HEK293 (cell line): ENCODE measurements at regions not wholly inside any gene's neighbourhood (a gene's known extent, or its start where the extent isn't known, plus 50 kb on each side); places are given as distances from the start of the nearest gene placed in this dataset.

Experiments
- CTCF ChIA-PET: fragments of 350-600 bp; formaldehyde crosslinking; extraction: SDS; loops from one replicate; lab custom pipeline; 2021; ENCODE audit warnings: antibody characterized with exemption; lab: Yijun Ruan, JAX
- POLR2A ChIA-PET: fragments of 300-600 bp; formaldehyde crosslinking; extraction: SDS; loops from one replicate; lab custom pipeline; 2020; ENCODE audit warnings: antibody characterized with exemption, inconsistent platforms; lab: Yijun Ruan, JAX
- H3K27ac ChIP-seq: fragments of 200-500 bp; sonication (Bioruptor generic); 2 replicates; pipeline ENCODE4 v1.5.1; 2014; ENCODE audit warnings: low read depth, low read length, control low read depth, inconsistent platforms; ENCODE audit errors: extremely low read depth
- H3K36me3 ChIP-seq, 2 experiments: fragments of 200-500 bp in 1 of 2; sonication (Bioruptor generic) in 1 of 2; 1 replicate in 1 of 2; 2 replicates in 1 of 2; pipeline ENCODE4 v1.5.1; 2014 to 2017; ENCODE audit warnings: inconsistent platforms in 2 of 2, low read length in 2 of 2; ENCODE audit not compliant: control insufficient read depth in 2 of 2, insufficient read depth in 1 of 2
- H3K4me1 ChIP-seq: fragments of 200-500 bp; sonication (Bioruptor generic); 2 replicates; pipeline ENCODE4 v1.5.1; 2014; ENCODE audit warnings: mild to moderate bottlenecking, low read length, inconsistent platforms; ENCODE audit not compliant: control insufficient read depth, insufficient read depth
- H3K4me3 ChIP-seq: 2 replicates; pipeline ENCODE4 v1.5.1; 2011; ENCODE audit warnings: low read depth, mild to moderate bottlenecking, control low read depth, low read length, moderate library complexity
- H3K9me3 ChIP-seq: fragments of 200-500 bp; sonication (Bioruptor generic); 2 replicates; pipeline ENCODE4 v1.5.1; 2014; ENCODE audit warnings: low read depth, low read length, inconsistent platforms; ENCODE audit not compliant: control insufficient read depth, insufficient read depth
- CTCF ChIP-seq: fragments of 450-650 bp; formaldehyde crosslinking; IDR thresholded peaks from 2 replicates; pipeline ENCODE4 v1.5.1; 2016; ENCODE audit warnings: missing biosample characterization, missing genetic modification characterization
- GLIS1 ChIP-seq: fragments of 450-650 bp; formaldehyde crosslinking; IDR thresholded peaks from 2 replicates; pipeline ENCODE4 v1.5.1; 2016; ENCODE audit warnings: missing biosample characterization, missing genetic modification characterization
- GLIS2 ChIP-seq: fragments of 450-650 bp; formaldehyde crosslinking; IDR thresholded peaks from 2 replicates; pipeline ENCODE4 v1.5.1; 2016; ENCODE audit warnings: missing biosample characterization, missing genetic modification characterization
- PATZ1 ChIP-seq: fragments of 450-650 bp; formaldehyde crosslinking; IDR thresholded peaks from 2 replicates; pipeline ENCODE4 v1.5.1; 2016; ENCODE audit warnings: missing biosample characterization, missing genetic modification characterization
- PRDM10 ChIP-seq: fragments of 450-650 bp; formaldehyde crosslinking; IDR thresholded peaks from 2 replicates; pipeline ENCODE4 v1.5.1; 2016; ENCODE audit warnings: missing biosample characterization, missing genetic modification characterization
- SCRT1 ChIP-seq: fragments of 450-650 bp; formaldehyde crosslinking; IDR thresholded peaks from 2 replicates; pipeline ENCODE4 v1.5.1; 2016; ENCODE audit warnings: missing biosample characterization, missing genetic modification characterization, borderline replicate concordance
- SCRT2 ChIP-seq: fragments of 450-650 bp; formaldehyde crosslinking; IDR thresholded peaks from 2 replicates; pipeline ENCODE4 v1.5.1; 2016; ENCODE audit warnings: missing biosample characterization, missing genetic modification characterization
- SP2 ChIP-seq: fragments of 450-650 bp; formaldehyde crosslinking; IDR thresholded peaks from 2 replicates; pipeline ENCODE4 v1.5.1; 2016; ENCODE audit warnings: missing biosample characterization, missing genetic modification characterization
- ZBTB17 ChIP-seq: fragments of 450-650 bp; formaldehyde crosslinking; IDR thresholded peaks from 2 replicates; pipeline ENCODE4 v1.5.1; 2016; ENCODE audit warnings: missing biosample characterization, missing genetic modification characterization
- ZBTB21 ChIP-seq: fragments of 450-650 bp; formaldehyde crosslinking; IDR thresholded peaks from 2 replicates; pipeline ENCODE4 v1.5.1; 2017; ENCODE audit warnings: missing biosample characterization, missing genetic modification characterization
- ZBTB8A ChIP-seq: fragments of 450-650 bp; formaldehyde crosslinking; IDR thresholded peaks from 2 replicates; pipeline ENCODE4 v1.5.1; 2016; ENCODE audit warnings: missing biosample characterization, missing genetic modification characterization
- ZFP37 ChIP-seq: fragments of 450-650 bp; formaldehyde crosslinking; IDR thresholded peaks from 2 replicates; pipeline ENCODE4 v1.5.1; 2016; ENCODE audit warnings: missing biosample characterization, missing genetic modification characterization
- ZIC2 ChIP-seq: fragments of 450-650 bp; formaldehyde crosslinking; IDR thresholded peaks from 2 replicates; pipeline ENCODE4 v1.5.1; 2016; ENCODE audit warnings: missing biosample characterization, missing genetic modification characterization
- ZNF19 ChIP-seq: fragments of 450-650 bp; formaldehyde crosslinking; IDR thresholded peaks from 2 replicates; pipeline ENCODE4; 2016; ENCODE audit warnings: missing biosample characterization, missing genetic modification characterization, low read depth
- ZNF2 ChIP-seq: fragments of 450-650 bp; formaldehyde crosslinking; IDR thresholded peaks from 2 replicates; pipeline ENCODE4 v1.5.1; 2016; ENCODE audit warnings: missing biosample characterization, missing genetic modification characterization
- ZNF223 ChIP-seq: fragments of 450-650 bp; formaldehyde crosslinking; IDR thresholded peaks from 2 replicates; pipeline ENCODE4 v1.5.1; 2016; ENCODE audit warnings: missing biosample characterization, missing genetic modification characterization
- ZNF239 ChIP-seq: fragments of 450-650 bp; formaldehyde crosslinking; IDR thresholded peaks from 2 replicates; pipeline ENCODE4 v1.5.1; 2016; ENCODE audit warnings: missing biosample characterization, missing genetic modification characterization
- ZNF423 ChIP-seq: fragments of 450-650 bp; formaldehyde crosslinking; IDR thresholded peaks from 2 replicates; pipeline ENCODE4 v1.5.1; 2016; ENCODE audit warnings: missing biosample characterization, missing genetic modification characterization
- ZNF514 ChIP-seq: fragments of 450-650 bp; formaldehyde crosslinking; IDR thresholded peaks from 2 replicates; pipeline ENCODE4 v1.5.1; 2016; ENCODE audit warnings: missing biosample characterization, missing genetic modification characterization
- ZNF549 ChIP-seq: fragments of 450-650 bp; IDR thresholded peaks from 2 replicates; pipeline ENCODE4 v1.5.1; 2018; ENCODE audit warnings: missing biosample characterization, missing genetic modification characterization, mild to moderate bottlenecking, inconsistent platforms, moderate library complexity
- ZNF555 ChIP-seq: fragments of 450-650 bp; formaldehyde crosslinking; conservative IDR thresholded peaks from 2 replicates; pipeline ENCODE4 v1.5.1; 2017; ENCODE audit warnings: missing biosample characterization, mild to moderate bottlenecking, missing genetic modification characterization, inconsistent platforms
- ZNF558 ChIP-seq: fragments of 450-650 bp; formaldehyde crosslinking; IDR thresholded peaks from 2 replicates; pipeline ENCODE4 v1.5.1; 2016; ENCODE audit warnings: missing biosample characterization, missing genetic modification characterization
- ZNF600 ChIP-seq: fragments of 450-650 bp; formaldehyde crosslinking; IDR thresholded peaks from 2 replicates; pipeline ENCODE4 v1.5.1; 2016; ENCODE audit warnings: missing biosample characterization, missing genetic modification characterization
- ZNF654 ChIP-seq: fragments of 450-650 bp; formaldehyde crosslinking; IDR thresholded peaks from 2 replicates; pipeline ENCODE4 v1.5.1; 2016; ENCODE audit warnings: low read depth, missing biosample characterization, missing genetic modification characterization
- ZNF704 ChIP-seq: fragments of 450-650 bp; formaldehyde crosslinking; IDR thresholded peaks from 2 replicates; pipeline ENCODE4 v1.5.1; 2016; ENCODE audit warnings: missing biosample characterization, missing genetic modification characterization
- ZNF707 ChIP-seq: fragments of 450-650 bp; formaldehyde crosslinking; IDR thresholded peaks from 2 replicates; pipeline ENCODE4 v1.5.1; 2016; ENCODE audit warnings: missing biosample characterization, missing genetic modification characterization

GRCh38 chr12:123044351-123044750, 63.9 kb downstream of the ARL6IP4 start:
- Histone ChIP-seq H3K36me3 (no peaks in the 10 kb centered on the region), H3K4me1 (no peaks in the 10 kb centered on the region), H3K4me3 (no peak overlapping the region), H3K27ac (no peak overlapping the region), H3K9me3 (no peaks in the 10 kb centered on the region)
- no peak for TF ChIP-seq ZNF239 (tag by site-specific recombination)
- TF ChIP-seq ZNF558 (tag by site-specific recombination): no peak
- TF ChIP-seq ZIC2 (tag by site-specific recombination): peak; percentile 14; the same call in 1 of the 2 replicates
- POLR2A ChIA-PET: interaction anchor here (0.7 to 3.6 kb wide), 2 partner anchors 107 to 188 kb away, joined by 3 to 14 read pairs; partner anchors contain the start of genes MPHOSPH9 and MTRFR
- CTCF ChIA-PET: interaction anchor here (0.6 to 3.1 kb wide), 13 partner anchors 9 to 193 kb away, joined by 3 to 16 read pairs (median 4); partner anchors contain the start of genes MPHOSPH9 and MTRFR

- H3K4me3 ChIP-seq: no peak overlapping the region
- TF ChIP-seq ZNF549 (tag by site-specific recombination) (no peak), ZNF423 (tag by site-specific recombination) (no peak), ZNF2 (tag by site-specific recombination) (0 out of 2 replicates have a peak, but pooled peaks have one; percentile 42), ZNF704 (tag by site-specific recombination) (no peak), ZNF19 (tag by site-specific recombination) (no peak), ZFP37 (tag by site-specific recombination) (no peak), SCRT1 (tag by site-specific recombination) (no peak), ZNF654 (tag by site-specific recombination) (peak; percentile 62), ZNF555 (tag by site-specific recombination) (no peak), ZIC2 (tag by site-specific recombination) (peak; percentile 95), ZBTB8A (tag by site-specific recombination) (no peak), ZNF223 (tag by site-specific recombination) (no peak), ZBTB17 (peak; percentile 91), GLIS1 (tag by site-specific recombination) (0 out of 2 replicates have a peak, but pooled peaks have one; percentile 38), ZNF514 (tag by site-specific recombination) (no peak), CTCF (peak; percentile 68), ZBTB21 (tag by site-specific recombination) (no peak), ZNF600 (tag by site-specific recombination) (peak; percentile 48; the same call in 1 of the 2 replicates), SCRT2 (no peak), PRDM10 (tag by site-specific recombination) (peak; percentile 41; the same call in 1 of the 2 replicates), ZNF239 (tag by site-specific recombination) (no peak), SP2 (tag by site-specific recombination) (no peak), ZNF707 (tag by site-specific recombination) (peak; percentile 66; the same call in 1 of the 2 replicates), PATZ1 (tag by site-specific recombination) (no peak), GLIS2 (tag by site-specific recombination) (0 out of 2 replicates have a peak, but pooled peaks have one; percentile 19)
- TF ChIP-seq, all 188 proteins: peak for 10
- no peak overlapping the region for H3K27ac ChIP-seq
- no peaks in the 10 kb centered on the region for H3K36me3 ChIP-seq
- H3K4me1 ChIP-seq: no peaks in the 10 kb centered on the region
- POLR2A ChIA-PET: interaction anchor here (0.6 to 3.6 kb wide), 4 partner anchors 108 to 194 kb away, joined by 3 to 14 read pairs (median 4); partner anchors contain the start of genes MPHOSPH9 and MTRFR
- no peaks in the 10 kb centered on the region for H3K9me3 ChIP-seq
- CTCF ChIA-PET: interaction anchor here (0.6 to 3.1 kb wide), 16 partner anchors 9 to 194 kb away, joined by 3 to 16 read pairs (median 4); partner anchors contain the start of genes MPHOSPH9 and MTRFR
Observed at GRCh38 chr12:123043536-123044001, 63.1 kb downstream of the ARL6IP4 start.
